ENCODE measurements at regions not wholly inside any gene's neighbourhood (a gene's known extent, or its start where the extent isn't known, plus 50 kb on each side); places are given as distances from the start of the nearest gene placed in this dataset.

DNA sequence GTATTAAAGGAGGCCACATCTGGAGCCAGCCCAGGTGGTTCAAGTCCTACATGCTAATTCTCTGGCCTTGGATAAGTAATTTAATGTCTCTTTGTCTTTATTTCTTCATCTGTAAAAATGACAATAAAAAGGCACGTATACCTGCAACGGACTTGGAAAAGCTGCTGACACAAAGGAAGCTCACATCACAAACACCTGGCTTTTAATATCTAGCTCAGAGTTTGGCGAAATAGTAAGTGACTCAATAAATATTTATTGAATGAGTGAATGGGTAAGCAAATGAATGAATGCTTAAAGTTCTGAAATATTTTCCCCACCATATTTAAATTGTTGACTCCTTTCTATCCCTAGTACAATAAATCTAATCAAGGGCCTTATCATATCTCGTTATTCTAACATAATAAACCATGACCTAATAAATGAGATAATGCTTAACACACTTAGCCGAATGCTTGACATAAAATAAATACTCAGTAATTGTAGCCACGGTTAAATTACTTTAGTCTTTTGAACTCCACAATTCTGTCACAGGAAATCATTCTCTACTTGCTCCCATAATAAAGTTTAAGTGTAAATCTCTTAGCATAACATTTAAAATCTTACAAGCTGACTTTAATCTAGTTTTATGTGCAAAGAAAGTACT is 74.7 kb upstream of the PALMD start:
- no peak for DNase-seq (ENCODE audit: low spot score)

DNA sequence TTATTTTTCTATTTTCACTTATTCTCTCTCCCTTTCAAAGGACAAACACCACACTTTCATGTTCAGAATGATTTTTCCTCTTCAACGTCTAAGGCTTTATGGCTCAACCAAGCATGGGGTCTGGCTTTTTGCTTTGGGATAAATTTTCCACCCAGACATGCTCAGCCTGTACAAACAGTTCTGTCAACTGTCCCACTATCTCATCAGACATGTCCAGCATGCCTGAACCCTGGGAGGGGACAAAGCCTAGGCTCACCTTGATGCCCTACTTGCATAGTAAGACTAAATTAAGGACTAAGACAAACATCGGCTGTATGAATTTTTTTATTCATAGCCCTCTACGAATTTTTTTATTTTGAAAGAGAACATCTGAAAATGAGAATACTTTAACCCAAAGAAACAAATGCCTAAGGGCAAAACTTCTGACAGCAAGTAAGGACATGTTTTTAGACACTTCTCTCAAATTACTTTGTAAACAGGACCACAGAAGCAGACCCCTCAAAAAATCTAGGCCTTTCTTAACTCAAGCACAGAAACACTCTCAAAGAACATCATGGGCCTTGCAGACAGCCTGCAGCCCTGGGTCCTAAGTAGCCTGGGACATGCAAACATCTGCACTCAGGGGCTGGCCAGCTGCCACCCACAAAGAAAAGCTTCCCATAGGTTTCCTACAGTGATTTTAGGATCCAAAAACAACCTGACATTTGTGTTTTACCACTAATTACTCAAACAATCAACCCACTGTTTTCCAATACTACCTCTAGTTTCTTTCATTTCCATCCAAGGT is 72.3 kb upstream of the PALMD start:
- DNase-seq (ENCODE audit: low spot score), result no peak

DNA sequence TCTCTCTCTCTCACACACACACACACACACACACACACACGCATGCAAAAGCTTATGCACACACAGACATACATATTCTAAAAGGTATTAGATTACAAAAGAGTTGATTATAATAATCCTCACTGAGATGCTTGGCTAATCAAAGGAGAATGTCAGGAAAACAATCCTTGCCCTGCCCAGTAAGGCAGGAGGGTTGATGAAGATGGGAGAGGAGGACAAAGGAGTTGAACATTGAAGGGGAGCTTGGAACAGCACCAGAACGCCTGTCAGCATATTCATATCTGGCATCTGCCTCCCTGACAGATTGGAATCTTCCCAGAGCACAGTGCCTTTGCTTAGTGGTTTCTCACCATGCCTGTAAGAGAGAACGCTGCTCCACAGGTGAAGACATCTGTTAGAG is 68.6 kb upstream of the PALMD start:
- DNase-seq (ENCODE audit: low spot score), result no peak

DNA sequence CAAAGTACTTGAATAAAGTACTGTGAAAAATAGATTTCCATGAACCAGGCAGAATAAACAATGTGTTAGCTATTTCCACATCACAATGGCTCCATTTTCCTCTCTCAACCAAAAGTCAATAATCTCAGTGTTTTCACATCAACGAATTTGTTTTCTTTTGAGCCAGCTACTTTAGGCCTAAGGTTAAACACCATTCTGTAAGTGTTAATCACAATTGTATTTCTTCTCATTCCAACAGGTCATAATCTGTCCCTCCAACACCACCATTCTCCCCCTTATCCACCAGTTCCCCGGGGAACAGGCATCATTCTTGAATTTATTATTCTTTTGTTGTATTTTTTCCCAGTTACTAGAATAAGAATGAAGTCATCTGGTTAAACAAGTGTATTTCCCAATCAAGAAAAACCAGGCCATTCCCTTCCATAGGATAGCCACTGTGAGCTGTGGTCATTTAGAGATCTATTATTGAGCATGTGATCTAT is 66.2 kb upstream of the PALMD start:
- no peak for DNase-seq (ENCODE audit: low spot score)

DNA sequence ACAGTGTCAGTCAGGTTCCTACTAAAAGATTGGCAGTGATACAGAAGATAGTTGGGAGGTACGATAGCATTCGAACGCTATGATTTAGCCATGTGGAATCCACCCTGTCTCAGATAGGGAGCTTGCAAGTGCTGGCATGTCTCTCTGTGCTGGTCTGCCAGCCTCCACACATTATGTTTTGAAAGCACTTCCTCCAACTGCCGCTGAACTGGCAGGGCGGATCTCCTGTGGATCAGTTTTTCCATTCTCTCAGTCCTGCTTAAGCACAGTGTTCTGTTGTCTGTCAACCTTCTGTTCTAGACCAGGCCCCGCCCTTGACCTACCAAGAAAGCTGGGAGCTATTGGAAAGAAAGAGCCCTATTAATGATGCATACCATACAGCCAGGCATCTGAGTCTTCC is 65.5 kb upstream of the PALMD start:
- no peak for DNase-seq (ENCODE audit: low spot score)

DNA sequence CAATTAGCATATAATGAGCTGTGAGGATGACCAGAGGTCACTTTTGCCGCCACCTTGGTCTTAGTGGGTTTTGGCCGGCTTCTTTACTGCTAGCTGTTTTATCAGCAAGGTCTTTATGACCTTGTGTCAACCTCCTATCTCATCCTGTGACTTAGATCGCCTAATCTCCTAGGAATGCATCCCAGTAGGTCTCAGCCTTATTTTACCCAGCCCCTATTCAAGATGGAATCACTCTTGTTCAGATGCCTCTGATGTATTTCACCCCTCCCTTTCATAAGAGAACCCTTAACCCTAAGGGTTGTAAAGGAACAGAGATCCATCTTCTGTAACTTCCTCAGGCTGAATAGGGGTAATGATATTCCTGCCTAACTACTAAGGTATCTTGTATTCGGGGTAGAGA is 58.9 kb upstream of the PALMD start:
- no peak for DNase-seq (ENCODE audit: low spot score)

DNA sequence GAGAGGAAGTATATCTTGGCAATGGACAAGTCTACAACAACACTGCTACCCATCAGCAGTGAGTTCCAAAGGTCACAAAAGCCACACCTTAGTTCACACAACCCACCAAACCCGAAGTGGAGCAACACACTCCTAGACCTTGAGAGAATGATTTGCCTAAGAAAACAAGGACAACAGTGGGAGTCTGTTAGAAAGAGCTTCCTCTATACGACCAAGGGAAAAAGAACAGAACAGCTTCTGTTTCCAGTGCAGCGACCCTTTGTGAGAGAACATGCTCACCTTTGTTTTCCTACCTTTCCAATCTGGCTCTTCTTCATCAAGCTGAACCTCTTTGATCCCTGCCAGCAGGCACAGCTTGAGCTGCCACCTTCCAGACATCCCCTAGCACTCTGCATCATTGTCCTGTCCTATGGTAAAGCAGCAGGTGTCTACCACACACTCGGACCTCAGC is 56.7 kb upstream of the PALMD start:
- DNase-seq (ENCODE audit: low spot score), result no peak

DNA sequence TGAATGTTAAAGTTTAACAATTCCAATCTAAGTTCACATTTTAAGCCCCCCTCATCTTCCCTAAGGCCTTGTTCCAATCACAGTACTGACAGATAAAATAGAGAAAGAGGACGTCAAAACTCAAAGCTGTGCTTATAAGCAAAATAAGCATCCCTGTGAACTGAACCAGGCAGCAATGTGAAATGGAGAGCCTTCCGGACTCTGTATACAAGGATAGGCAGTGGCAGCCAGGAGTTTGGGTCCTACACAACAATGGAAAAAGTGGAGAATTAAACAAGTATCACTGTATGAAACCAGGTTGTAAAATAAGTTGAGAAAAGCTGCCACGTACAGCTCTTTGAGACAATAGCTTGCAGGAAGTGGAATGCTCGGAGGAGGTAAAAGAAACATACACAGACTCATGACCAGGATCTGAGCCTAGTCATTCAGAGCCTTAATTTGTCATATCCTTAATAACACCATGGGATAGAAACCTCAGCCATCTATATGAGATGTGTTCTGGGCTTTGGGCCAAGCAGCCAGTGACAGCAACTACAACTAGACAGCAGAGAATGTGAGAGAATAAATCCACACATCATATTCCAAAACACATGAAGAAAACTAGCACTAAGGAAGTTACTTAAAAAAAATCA is 55.2 kb upstream of the PALMD start:
- no peak for DNase-seq (ENCODE audit: low spot score)

DNA sequence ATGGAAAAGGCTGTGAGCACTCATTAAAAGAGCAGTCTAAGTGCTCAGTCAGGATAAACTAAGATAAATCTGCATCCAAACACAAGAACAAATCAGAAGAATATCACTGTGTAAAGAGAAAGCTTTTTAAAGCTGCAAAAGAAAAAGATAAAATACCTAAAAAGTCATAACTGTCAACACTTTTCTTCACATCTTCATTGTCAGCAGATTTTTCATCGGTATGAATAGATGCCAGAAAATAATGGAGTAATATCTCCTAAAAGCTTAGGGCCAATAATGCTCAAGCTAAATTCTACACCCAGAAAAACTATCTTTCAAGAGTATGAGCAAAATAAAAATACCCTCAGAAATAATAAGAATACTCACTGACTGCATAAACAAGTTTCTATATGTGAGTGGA is 54.0 kb upstream of the PALMD start:
- DNase-seq (ENCODE audit: low spot score), result no peak

DNA sequence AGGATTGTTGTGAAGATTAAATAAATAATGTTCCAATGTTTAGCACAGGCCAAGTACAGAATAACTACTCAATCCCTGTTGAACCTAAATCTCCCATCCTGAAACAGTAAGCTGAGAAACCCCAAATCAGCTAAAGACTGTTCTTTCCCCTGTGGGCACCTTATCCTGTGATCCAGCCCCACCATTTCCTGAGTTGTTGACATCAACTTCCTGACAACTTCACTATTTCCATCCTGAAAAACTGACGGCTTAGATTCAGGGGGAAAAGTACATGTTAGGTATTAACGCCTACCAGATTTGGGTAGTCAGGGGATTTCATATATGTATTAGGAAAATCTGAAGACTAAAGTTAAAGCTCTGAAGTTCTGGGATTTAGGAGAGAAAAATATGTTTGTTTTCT is 51.7 kb upstream of the PALMD start:
- DNase-seq (ENCODE audit: low spot score), result no peak

DNA sequence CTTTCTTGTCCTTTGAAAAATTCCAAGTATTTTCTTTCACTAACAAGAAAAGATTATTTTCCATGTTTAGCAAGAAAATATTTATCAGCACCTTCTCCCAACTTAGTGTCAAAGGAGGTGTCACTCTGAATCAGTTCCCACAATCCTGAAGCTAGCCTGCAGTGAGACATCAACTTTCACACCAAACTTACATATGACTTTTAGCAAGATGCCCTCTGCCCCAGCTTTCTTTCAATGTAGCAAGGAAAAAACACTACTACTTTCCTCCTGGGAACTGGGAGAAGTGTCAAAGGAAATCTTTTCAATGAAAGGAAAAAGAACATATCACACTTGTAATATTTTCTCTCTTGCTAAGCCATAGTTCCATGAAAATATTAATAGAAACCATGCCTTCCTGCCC is 50.9 kb upstream of the PALMD start:
- no peak for DNase-seq (ENCODE audit: low spot score)

DNA sequence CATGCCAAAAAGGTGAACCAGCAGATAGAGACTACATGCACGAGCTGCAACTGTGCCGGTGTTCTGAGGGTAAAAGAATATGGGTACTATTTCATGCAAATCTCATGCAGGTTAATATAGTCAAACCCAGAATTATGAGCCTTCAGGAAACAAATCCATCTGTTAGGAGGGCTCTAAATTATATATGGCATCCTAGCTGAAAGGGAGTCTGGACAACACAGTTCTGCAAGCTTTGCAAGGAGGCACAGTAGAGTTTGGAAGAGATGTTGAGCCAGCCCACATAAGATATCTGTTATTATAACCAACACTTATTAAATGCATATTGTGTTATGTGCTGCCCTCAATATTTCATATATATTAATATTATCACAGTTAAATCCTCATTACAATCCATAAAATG is 50.5 kb upstream of the PALMD start:
- no peak for DNase-seq (ENCODE audit: low spot score)
